Activated T-helper 17 cell treated with anti-CD3 and anti-CD28 coated beads, Interleukin-2, amount 50 U/mL, for 72 hours (primary cell): ENCODE measurements at regions not wholly inside any gene's neighbourhood (a gene's known extent, or its start where the extent isn't known, plus 50 kb on each side); places are given as distances from the start of the nearest gene placed in this dataset.

Experiments used
- ATAC-seq: fragments of 150-1000 bp; cut with Tn5 transposase; replicated peaks from 2 replicates; pipeline ENCODE4 v1.10.0; 2021; ENCODE audit warnings: mild to moderate bottlenecking, moderate library complexity
- H3K27ac Mint-ChIP-seq: one replicate; pipeline ENCODE4 v1.8.0; 2022; ENCODE audit warnings: mixed read lengths
- H3K27me3 Mint-ChIP-seq: one replicate; pipeline ENCODE4 v1.8.0; 2022; ENCODE audit warnings: mixed read lengths
- H3K36me3 Mint-ChIP-seq: one replicate; pipeline ENCODE4 v1.8.0; 2022; ENCODE audit warnings: low read depth, mild to moderate bottlenecking, mixed read lengths
- H3K4me1 Mint-ChIP-seq: one replicate; pipeline ENCODE4 v1.8.0; 2022; ENCODE audit warnings: mixed read lengths
- H3K4me3 Mint-ChIP-seq: one replicate; pipeline ENCODE4 v1.8.0; 2022; ENCODE audit warnings: mild to moderate bottlenecking, mixed read lengths
- H3K9me3 Mint-ChIP-seq: one replicate; pipeline ENCODE4 v1.8.0; 2022; ENCODE audit warnings: mixed read lengths

- Mint-ChIP-seq H3K4me1 (no peaks in the 10 kb centered on the region), H3K27me3 (peaks cover 27% of the 10 kb centered on the region), H3K36me3 (no peaks in the 10 kb centered on the region), H3K4me3 (no peak overlapping the region), H3K27ac (no peak overlapping the region), H3K9me3 (no peaks in the 10 kb centered on the region)
- ATAC-seq, result no peak
Measured at GRCh38 chr7:25662841-25663800, 434.8 kb upstream of the NPVF start.

- ATAC-seq, result no peak
- no peak overlapping the region for H3K4me3 Mint-ChIP-seq
- H3K9me3 Mint-ChIP-seq, result no peaks in the 10 kb centered on the region
- H3K27me3 Mint-ChIP-seq, result peaks cover 31% of the 10 kb centered on the region
- no peaks in the 10 kb centered on the region for H3K36me3 Mint-ChIP-seq
- H3K27ac Mint-ChIP-seq, result no peak overlapping the region
- no peaks in the 10 kb centered on the region for H3K4me1 Mint-ChIP-seq
Measured at GRCh38 chr7:25663877-25664276, 435.6 kb upstream of the NPVF start.

- H3K4me3 Mint-ChIP-seq, result no peak overlapping the region
Measured at GRCh38 chr7:25664593-25664992, 436.3 kb upstream of the NPVF start.

GRCh38 chr7:25665374-25665773, 437.1 kb upstream of the NPVF start:
- Mint-ChIP-seq H3K27ac (no peak overlapping the region), H3K9me3 (no peaks in the 10 kb centered on the region), H3K4me1 (no peaks in the 10 kb centered on the region), H3K27me3 (peaks cover 33% of the 10 kb centered on the region), H3K4me3 (no peak overlapping the region), H3K36me3 (no peaks in the 10 kb centered on the region)
- no peak for ATAC-seq

More at GRCh38 chr7:25664593-25664992, 436.3 kb upstream of the NPVF start:
- ATAC-seq, result no peak
- Mint-ChIP-seq H3K27ac (no peak overlapping the region), H3K9me3 (no peaks in the 10 kb centered on the region), H3K4me1 (no peaks in the 10 kb centered on the region), H3K36me3 (no peaks in the 10 kb centered on the region), H3K27me3 (peaks cover 33% of the 10 kb centered on the region)

- Mint-ChIP-seq H3K36me3 (no peaks in the 10 kb centered on the region), H3K4me1 (no peaks in the 10 kb centered on the region)
Measured at GRCh38 chr7:25665903-25666670, 437.8 kb upstream of the NPVF start.

GRCh38 chr7:25666671-25667060, 438.4 kb upstream of the NPVF start:
- no peaks in the 10 kb centered on the region for H3K36me3 Mint-ChIP-seq
- H3K4me3 Mint-ChIP-seq, result no peak overlapping the region
- H3K27ac Mint-ChIP-seq, result no peak overlapping the region
- peaks cover 33% of the 10 kb centered on the region for H3K27me3 Mint-ChIP-seq
- ATAC-seq, result no peak
- no peaks in the 10 kb centered on the region for H3K9me3 Mint-ChIP-seq
- no peaks in the 10 kb centered on the region for H3K4me1 Mint-ChIP-seq

More at GRCh38 chr7:25665903-25666670, 437.8 kb upstream of the NPVF start:
- Mint-ChIP-seq H3K9me3 (no peaks in the 10 kb centered on the region), H3K4me3 (no peak overlapping the region), H3K27me3 (peaks cover 33% of the 10 kb centered on the region), H3K27ac (no peak overlapping the region)
- ATAC-seq, result no peak

GRCh38 chr7:25669281-25669781, 441.0 kb upstream of the NPVF start:
- Mint-ChIP-seq H3K4me3 (no peak overlapping the region), H3K27me3 (peaks cover 24% of the 10 kb centered on the region), H3K4me1 (no peaks in the 10 kb centered on the region), H3K9me3 (no peaks in the 10 kb centered on the region), H3K27ac (no peak overlapping the region), H3K36me3 (no peaks in the 10 kb centered on the region)
- ATAC-seq, result no peak

- Mint-ChIP-seq H3K27ac (no peak overlapping the region), H3K4me1 (no peaks in the 10 kb centered on the region), H3K9me3 (no peaks in the 10 kb centered on the region), H3K4me3 (no peak overlapping the region), H3K27me3 (peaks cover 15% of the 10 kb centered on the region), H3K36me3 (no peaks in the 10 kb centered on the region)
- no peak for ATAC-seq
Measured at GRCh38 chr7:25669961-25670841, 441.9 kb upstream of the NPVF start.

GRCh38 chr7:25671111-25671510, 442.8 kb upstream of the NPVF start:
- H3K27ac Mint-ChIP-seq, result no peak overlapping the region
- no peaks in the 10 kb centered on the region for H3K4me1 Mint-ChIP-seq
- H3K4me3 Mint-ChIP-seq, result no peak overlapping the region
- peaks cover 9% of the 10 kb centered on the region for H3K27me3 Mint-ChIP-seq
- no peak for ATAC-seq
- H3K36me3 Mint-ChIP-seq, result no peaks in the 10 kb centered on the region
- no peaks in the 10 kb centered on the region for H3K9me3 Mint-ChIP-seq

- Mint-ChIP-seq H3K4me3 (no peak overlapping the region), H3K27me3 (peaks cover 6% of the 10 kb centered on the region), H3K36me3 (no peaks in the 10 kb centered on the region), H3K27ac (no peak overlapping the region), H3K4me1 (no peaks in the 10 kb centered on the region), H3K9me3 (no peaks in the 10 kb centered on the region)
- ATAC-seq, result no peak
Measured at GRCh38 chr7:25672496-25672895, 444.2 kb upstream of the NPVF start.

GRCh38 chr7:25675789-25676474, 447.6 kb upstream of the NPVF start:
- H3K36me3 Mint-ChIP-seq, result no peaks in the 10 kb centered on the region
- no peak overlapping the region for H3K4me3 Mint-ChIP-seq
- H3K9me3 Mint-ChIP-seq, result no peaks in the 10 kb centered on the region
- ATAC-seq, result no peak
- no peak overlapping the region for H3K27ac Mint-ChIP-seq
- no peaks in the 10 kb centered on the region for H3K27me3 Mint-ChIP-seq
- no peaks in the 10 kb centered on the region for H3K4me1 Mint-ChIP-seq

- no peak for ATAC-seq
- H3K4me1 Mint-ChIP-seq, result no peaks in the 10 kb centered on the region
- no peak overlapping the region for H3K27ac Mint-ChIP-seq
- no peak overlapping the region for H3K4me3 Mint-ChIP-seq
- no peaks in the 10 kb centered on the region for H3K27me3 Mint-ChIP-seq
- H3K36me3 Mint-ChIP-seq, result no peaks in the 10 kb centered on the region
- H3K9me3 Mint-ChIP-seq, result no peaks in the 10 kb centered on the region
Measured at GRCh38 chr7:25677595-25677994, 449.3 kb upstream of the NPVF start.

GRCh38 chr7:25678215-25678614, 449.9 kb upstream of the NPVF start:
- no peak for ATAC-seq
- Mint-ChIP-seq H3K27ac (no peak overlapping the region), H3K4me1 (no peaks in the 10 kb centered on the region), H3K9me3 (no peaks in the 10 kb centered on the region), H3K27me3 (no peaks in the 10 kb centered on the region), H3K4me3 (no peak overlapping the region), H3K36me3 (no peaks in the 10 kb centered on the region)
